22Rv1 (cell line): ENCODE measurements at regions not wholly inside any gene's neighbourhood (a gene's known extent, or its start where the extent isn't known, plus 50 kb on each side); places are given as distances from the start of the nearest gene placed in this dataset.

Source experiments
- CTCF ChIP-seq: fragments of 450-650 bp; IDR thresholded peaks from 2 replicates; pipeline ENCODE4 v1.5.1; 2017; ENCODE audit warnings: mild to moderate bottlenecking
- ZFX ChIP-seq: fragments of 450-650 bp; IDR thresholded peaks from 2 replicates; pipeline ENCODE4 v1.6.1; 2017; ENCODE audit warnings: antibody characterized with exemption, borderline replicate concordance

DNA sequence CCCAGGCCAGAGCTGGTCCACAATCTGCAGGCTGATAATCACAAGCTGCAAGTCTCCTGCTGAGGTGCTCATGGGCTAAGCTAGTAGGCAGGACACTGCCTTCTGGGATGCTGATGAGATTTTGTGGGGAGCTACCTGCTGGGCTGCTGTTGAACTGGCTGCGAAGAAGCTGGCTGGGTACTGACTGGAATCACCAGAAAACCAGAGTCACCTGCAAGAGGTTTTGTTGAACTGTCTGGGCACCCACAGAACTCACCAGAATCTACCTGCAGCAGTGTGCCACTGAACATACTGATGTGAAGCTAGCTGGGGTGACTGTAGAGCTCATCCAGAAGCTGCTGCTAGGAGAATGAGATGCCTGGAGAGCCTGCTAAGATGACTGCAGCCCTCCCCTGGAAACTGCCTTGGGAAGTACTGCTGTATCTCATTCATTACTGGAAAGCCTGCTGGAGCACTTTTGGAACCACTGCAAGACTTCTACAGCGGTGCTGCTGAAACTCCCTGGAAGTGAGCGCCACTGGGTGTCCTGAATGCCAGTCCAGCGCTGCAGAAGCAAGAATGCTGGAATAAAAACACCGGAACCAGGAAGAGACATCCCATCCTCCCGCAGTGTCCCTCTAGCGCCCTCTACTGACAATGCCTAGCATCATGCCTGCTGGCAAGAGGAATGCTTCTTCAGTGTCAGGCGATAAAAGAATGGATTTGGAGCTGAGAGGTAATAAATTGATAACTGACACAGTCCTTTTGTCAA lies 64.9 kb upstream of the ARHGAP18 start:
- peak; percentile 95 for TF ChIP-seq CTCF
- no peak for TF ChIP-seq ZFX
